AG04450 (cell line): ENCODE measurements at regions not wholly inside any gene's neighbourhood (a gene's known extent, or its start where the extent isn't known, plus 50 kb on each side); places are given as distances from the start of the nearest gene placed in this dataset.
"Not testable (repeated sequence)": the region's sequence is repeated elsewhere in the genome, so short reads cannot be mapped to it uniquely, and the experiment has no call there.

Experiments used
- CTCF ChIA-PET: fragments of 300-600, 350-600 bp; formaldehyde crosslinking; extraction: SDS; loops from one replicate; lab custom pipeline; 2022; ENCODE audit warnings: antibody characterized with exemption, inconsistent platforms; lab: Charles Lee
- POLR2A ChIA-PET: fragments of 350-600 bp; formaldehyde crosslinking; extraction: SDS; loops from one replicate; lab custom pipeline; 2021; ENCODE audit warnings: antibody characterized with exemption, inconsistent platforms; lab: Yijun Ruan, JAX
- DNase-seq: peaks from one replicate; pipeline ENCODE4 v3.0.0-alpha.2; 2011; ENCODE audit warnings: low read depth, low spot score
- H3K27ac ChIP-seq: one replicate; pipeline ENCODE4 v1.5.1; 2012; ENCODE audit warnings: low read depth, low read length, control low read depth
- H3K27me3 ChIP-seq: one replicate; pipeline ENCODE4 v1.6.0; 2012; ENCODE audit warnings: low read length; ENCODE audit not compliant: control insufficient read depth, insufficient read depth
- H3K4me3 ChIP-seq: 2 replicates; pipeline ENCODE4 v1.5.1; 2011; ENCODE audit warnings: mild to moderate bottlenecking, low read depth, low read length, control low read depth
- H3K9me3 ChIP-seq: 2 replicates; pipeline ENCODE4 v1.5.1; 2012; ENCODE audit warnings: low read length; ENCODE audit not compliant: control insufficient read depth, insufficient read depth
- CTCF ChIP-seq: IDR thresholded peaks from 2 replicates; pipeline ENCODE4 v1.5.1; 2011; ENCODE audit warnings: low read depth, low read length, control low read depth, inconsistent platforms

- Histone ChIP-seq H3K27ac (peak overlapping the region; percentile 34), H3K9me3 (no peaks in the 10 kb centered on the region), H3K27me3 (no peaks in the 10 kb centered on the region), H3K4me3 (no peak overlapping the region)
- ChIA-PET CTCF (interaction anchor here (0.6 to 0.9 kb wide), 3 partner anchors 14 to 451 kb away, joined by 3 to 7 read pairs (median 4); no protein-coding TSS in a partner anchor), POLR2A (interaction anchor here (0.6 to 0.7 kb wide), 2 partner anchors 9 to 333 kb away, joined by 3 to 4 read pairs; no protein-coding TSS in a partner anchor)
- TF ChIP-seq CTCF: no peak
- peak; percentile 67 for DNase-seq
These were observed 944.5 kb downstream of the KCNT2 start for GRCh38 chr1:195663549-195664280.

GRCh38 chr1:195656780-195657179, 951.5 kb downstream of the KCNT2 start:
- Histone ChIP-seq H3K4me3 (no peak overlapping the region), H3K27ac (no peak overlapping the region), H3K9me3 (no peaks in the 10 kb centered on the region), H3K27me3 (no peaks in the 10 kb centered on the region)
- no peak for TF ChIP-seq CTCF
- POLR2A ChIA-PET: no interaction called here
- no peak for DNase-seq
- CTCF ChIA-PET: interaction anchor here (0.6 kb wide), 1 partner anchor 15 kb away, joined by 3 read pairs; no protein-coding TSS in a partner anchor

GRCh38 chr1:195648875-195649274, 959.4 kb downstream of the KCNT2 start:
- H3K27ac ChIP-seq, H3K27me3 ChIP-seq, DNase-seq, H3K4me3 ChIP-seq, CTCF ChIA-PET, H3K9me3 ChIP-seq, POLR2A ChIA-PET: not testable (repeated sequence)

- Histone ChIP-seq H3K27ac (no peak overlapping the region), H3K9me3 (no peaks in the 10 kb centered on the region; the same call in 1 of the 2 replicates), H3K27me3 (no peaks in the 10 kb centered on the region), H3K4me3 (peak overlapping the region; percentile 11; the same call in 1 of the 2 replicates)
- ChIA-PET POLR2A (no interaction called here), CTCF (interaction anchor here (0.6 kb wide), 1 partner anchor 808 kb away, joined by 4 read pairs; no protein-coding TSS in a partner anchor)
- no peak for TF ChIP-seq CTCF
- peak; percentile 7 for DNase-seq
These were observed 970.7 kb downstream of the KCNT2 start for GRCh38 chr1:195637539-195637938.

- no peak overlapping the region for H3K27ac ChIP-seq
- no peaks in the 10 kb centered on the region for H3K27me3 ChIP-seq
- TF ChIP-seq CTCF: no peak
- DNase-seq: no peak
- H3K4me3 ChIP-seq: no peak overlapping the region
- ChIA-PET CTCF (no interaction called here), POLR2A (no interaction called here)
- H3K9me3 ChIP-seq: no peaks in the 10 kb centered on the region
These were observed 990.0 kb downstream of the KCNT2 start for GRCh38 chr1:195618287-195618686.
